EH (cell line): ENCODE measurements at regions not wholly inside any gene's neighbourhood (a gene's known extent, or its start where the extent isn't known, plus 50 kb on each side); places are given as distances from the start of the nearest gene placed in this dataset.
A peak's percentile ranks its signal among the peaks of the same experiment; 100 is the strongest.

Source experiments
- DNase-seq: peaks from one replicate; pipeline ENCODE4 v3.0.0-alpha.2; 2015; ENCODE audit warnings: low read depth

- no peak for DNase-seq
Measured at GRCh38 chr9:91066856-91067255, 265.2 kb downstream of the SYK start.

- DNase-seq, result no peak
Measured at GRCh38 chr9:91067306-91067860, 265.8 kb downstream of the SYK start.

- DNase-seq, result peak; percentile 91
Measured at GRCh38 chr9:91071184-91071990, 269.8 kb downstream of the SYK start.

- DNase-seq, result no peak
Measured at GRCh38 chr9:91073049-91073810, 271.6 kb downstream of the SYK start.

- no peak for DNase-seq
Measured at GRCh38 chr9:91073811-91074771, 272.5 kb downstream of the SYK start.

GRCh38 chr9:91074866-91075265 lies 273.2 kb downstream of the SYK start:
- DNase-seq, result no peak

GRCh38 chr9:91075279-91075678 lies 273.7 kb downstream of the SYK start:
- DNase-seq, result peak; percentile 43

- DNase-seq, result peak; percentile 69
Measured at GRCh38 chr9:91077624-91078368, 276.2 kb downstream of the SYK start.

GRCh38 chr9:91078369-91078695 lies 276.7 kb downstream of the SYK start:
- no peak for DNase-seq

GRCh38 chr9:91082731-91083130 lies 279.0 kb downstream of the AUH start:
- no peak for DNase-seq

- no peak for DNase-seq
Measured at GRCh38 chr9:91084896-91085516, 276.7 kb downstream of the AUH start.

GRCh38 chr9:91085517-91086291 lies 276.0 kb downstream of the AUH start:
- DNase-seq, result no peak

GRCh38 chr9:91086657-91087461 lies 274.9 kb downstream of the AUH start:
- no peak for DNase-seq

- DNase-seq, result no peak
Measured at GRCh38 chr9:91087462-91087759, 274.3 kb downstream of the AUH start.

GRCh38 chr9:91089405-91090129 lies 272.2 kb downstream of the AUH start:
- DNase-seq, result peak; percentile 66

- no peak for DNase-seq
Measured at GRCh38 chr9:91090130-91090410, 271.6 kb downstream of the AUH start.

GRCh38 chr9:91092214-91092613 lies 269.5 kb downstream of the AUH start:
- no peak for DNase-seq

GRCh38 chr9:91094324-91095088 lies 267.2 kb downstream of the AUH start:
- DNase-seq, result no peak
